HFF-Myc (cell line): ENCODE measurements at regions not wholly inside any gene's neighbourhood (a gene's known extent, or its start where the extent isn't known, plus 50 kb on each side); places are given as distances from the start of the nearest gene placed in this dataset.

Experiments used
- DNase-seq: peaks from one replicate; pipeline ENCODE4 v3.0.0-alpha.2; 2011; ENCODE audit warnings: low read depth; ENCODE audit errors: extremely low read depth
- H3K4me3 ChIP-seq: replicated peaks from 2 replicates; pipeline ENCODE4 v1.5.1; 2011; ENCODE audit warnings: low read depth, mild to moderate bottlenecking, control low read depth, low read length
- TF ChIP-seq, protein P1 (sequence below): IDR thresholded peaks from 2 replicates; pipeline ENCODE4 v1.5.1; 2012; ENCODE audit warnings: mild to moderate bottlenecking, low read depth, low read length, control low read depth; ENCODE audit errors: missing control alignments

DNA sequence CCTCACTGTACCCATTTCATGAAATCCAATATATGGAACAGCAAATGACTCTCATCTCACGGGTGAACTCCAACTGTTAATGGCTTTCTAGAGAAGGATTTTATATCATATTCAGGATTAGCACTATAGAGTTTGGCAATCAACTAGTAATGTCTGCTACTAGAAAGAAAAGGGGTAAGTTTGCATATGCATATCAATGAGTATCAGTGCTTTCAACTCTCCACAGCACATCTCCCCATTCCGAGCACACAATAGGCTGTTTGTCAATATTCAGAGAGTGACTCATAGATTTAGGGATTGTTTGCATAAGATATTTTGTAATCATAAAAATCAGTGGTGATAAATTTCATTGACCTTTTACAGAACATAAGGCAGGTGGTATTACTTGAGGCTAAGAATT is 163.2 kb upstream of the LMCD1 start:
- no peak for DNase-seq
- TF ChIP-seq, protein P1, sequence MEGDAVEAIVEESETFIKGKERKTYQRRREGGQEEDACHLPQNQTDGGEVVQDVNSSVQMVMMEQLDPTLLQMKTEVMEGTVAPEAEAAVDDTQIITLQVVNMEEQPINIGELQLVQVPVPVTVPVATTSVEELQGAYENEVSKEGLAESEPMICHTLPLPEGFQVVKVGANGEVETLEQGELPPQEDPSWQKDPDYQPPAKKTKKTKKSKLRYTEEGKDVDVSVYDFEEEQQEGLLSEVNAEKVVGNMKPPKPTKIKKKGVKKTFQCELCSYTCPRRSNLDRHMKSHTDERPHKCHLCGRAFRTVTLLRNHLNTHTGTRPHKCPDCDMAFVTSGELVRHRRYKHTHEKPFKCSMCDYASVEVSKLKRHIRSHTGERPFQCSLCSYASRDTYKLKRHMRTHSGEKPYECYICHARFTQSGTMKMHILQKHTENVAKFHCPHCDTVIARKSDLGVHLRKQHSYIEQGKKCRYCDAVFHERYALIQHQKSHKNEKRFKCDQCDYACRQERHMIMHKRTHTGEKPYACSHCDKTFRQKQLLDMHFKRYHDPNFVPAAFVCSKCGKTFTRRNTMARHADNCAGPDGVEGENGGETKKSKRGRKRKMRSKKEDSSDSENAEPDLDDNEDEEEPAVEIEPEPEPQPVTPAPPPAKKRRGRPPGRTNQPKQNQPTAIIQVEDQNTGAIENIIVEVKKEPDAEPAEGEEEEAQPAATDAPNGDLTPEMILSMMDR, result no peak
- no peak overlapping the region for H3K4me3 ChIP-seq

DNA sequence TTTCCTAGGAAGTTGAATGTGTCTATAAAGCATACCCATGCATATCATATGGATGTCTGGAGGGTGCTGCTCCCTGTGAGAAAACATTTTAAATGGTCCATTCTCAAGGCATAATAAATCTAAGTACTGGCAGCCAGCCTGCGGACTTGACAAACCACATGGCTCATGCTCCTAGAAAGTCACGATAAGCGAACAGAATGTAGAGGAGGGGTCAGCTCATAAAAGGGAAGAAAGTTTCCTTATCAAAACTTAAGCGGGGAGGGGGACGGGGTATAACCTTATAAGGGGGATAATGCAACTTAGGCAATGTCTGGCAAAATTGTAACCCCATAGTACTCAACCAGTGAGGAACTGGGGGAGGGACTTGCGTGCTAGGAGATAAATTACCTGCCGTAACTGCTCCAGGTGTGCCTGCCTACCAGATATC is 159.8 kb upstream of the LMCD1 start:
- TF ChIP-seq, protein P1, result no peak
- H3K4me3 ChIP-seq, result no peak overlapping the region
- no peak for DNase-seq

- no peak for DNase-seq
- no peak overlapping the region for H3K4me3 ChIP-seq
- TF ChIP-seq, protein P1, result no peak
Observed at GRCh38 chr3:8343058-8343457, 158.6 kb upstream of the LMCD1 start.

DNA sequence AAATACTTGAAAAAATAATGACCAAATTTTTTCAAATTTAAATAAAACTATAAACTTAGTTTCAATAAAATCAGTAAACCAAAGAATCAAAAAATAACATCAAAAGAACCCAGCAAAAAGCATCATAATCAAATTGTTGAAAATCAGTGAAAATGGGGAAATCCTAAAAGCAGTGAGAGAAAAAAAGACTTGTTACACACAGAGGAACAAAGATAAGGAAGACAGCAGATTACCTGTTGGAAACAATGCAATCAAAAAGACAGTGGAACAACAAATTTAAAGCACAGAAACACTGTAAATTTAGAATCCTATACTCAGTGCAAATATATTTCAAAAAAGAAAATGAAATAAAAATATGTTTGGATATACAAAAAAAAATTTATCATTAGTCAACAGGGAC is 156.2 kb upstream of the LMCD1 start:
- no peak for DNase-seq
- TF ChIP-seq, protein P1, result no peak
- H3K4me3 ChIP-seq, result no peak overlapping the region

- TF ChIP-seq, protein P1, result no peak
- no peak overlapping the region for H3K4me3 ChIP-seq
- DNase-seq, result no peak
Observed at GRCh38 chr3:8348076-8348475, 153.5 kb upstream of the LMCD1 start.

- TF ChIP-seq, protein P1, result no peak
- H3K4me3 ChIP-seq, result no peak overlapping the region
Observed at GRCh38 chr3:8352475-8352874, 149.1 kb upstream of the LMCD1 start.

DNA sequence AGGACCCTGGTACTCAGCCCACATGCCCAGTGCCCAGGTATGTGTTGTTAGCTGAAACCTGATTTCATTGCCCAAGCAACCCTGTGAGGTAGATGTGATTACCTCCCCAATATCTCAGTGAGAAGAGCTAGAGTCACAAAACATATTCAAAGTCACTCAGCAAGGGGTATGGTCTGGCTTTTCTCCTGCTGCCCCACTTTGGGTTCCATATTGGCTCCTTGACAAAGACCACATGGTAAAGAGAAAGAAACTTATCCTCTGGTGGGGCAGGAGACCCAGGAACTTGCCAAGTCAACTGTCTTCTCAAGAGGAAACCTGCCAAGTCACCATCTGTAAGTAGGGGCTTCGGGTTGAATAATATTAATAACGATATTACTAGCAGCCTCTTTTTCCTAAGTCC is 148.3 kb upstream of the LMCD1 start:
- no peak for DNase-seq
- no peak overlapping the region for H3K4me3 ChIP-seq
- TF ChIP-seq, protein P1, result no peak

More at GRCh38 chr3:8352475-8352874, 149.1 kb upstream of the LMCD1 start:
- no peak for DNase-seq
